GM13977 (cell line): ENCODE measurements at regions not wholly inside any gene's neighbourhood (a gene's known extent, or its start where the extent isn't known, plus 50 kb on each side); places are given as distances from the start of the nearest gene placed in this dataset.

Experiments used
- DNase-seq: peaks from one replicate; pipeline ENCODE4 v3.0.0; 2012; ENCODE audit warnings: low spot score
- in situ Hi-C: fragments of 300-500 bp; cut with MboI; formaldehyde crosslinking; loops from one replicate; pipeline ENCODE4 v1.12.0; 2022; ENCODE audit warnings: low sequenced_read_pairs, low pct_unique_long_range_greater_than_20kb, mixed read lengths, inconsistent platforms; ENCODE audit not compliant: unreplicated experiment
- TF ChIP-seq, protein P1 (sequence below): IDR thresholded peaks from 2 replicates; pipeline ENCODE4 v1.5.1; 2012; ENCODE audit warnings: mild to moderate bottlenecking, control low read depth; ENCODE audit not compliant: insufficient read depth; ENCODE audit errors: extremely low read depth, missing control alignments

DNA sequence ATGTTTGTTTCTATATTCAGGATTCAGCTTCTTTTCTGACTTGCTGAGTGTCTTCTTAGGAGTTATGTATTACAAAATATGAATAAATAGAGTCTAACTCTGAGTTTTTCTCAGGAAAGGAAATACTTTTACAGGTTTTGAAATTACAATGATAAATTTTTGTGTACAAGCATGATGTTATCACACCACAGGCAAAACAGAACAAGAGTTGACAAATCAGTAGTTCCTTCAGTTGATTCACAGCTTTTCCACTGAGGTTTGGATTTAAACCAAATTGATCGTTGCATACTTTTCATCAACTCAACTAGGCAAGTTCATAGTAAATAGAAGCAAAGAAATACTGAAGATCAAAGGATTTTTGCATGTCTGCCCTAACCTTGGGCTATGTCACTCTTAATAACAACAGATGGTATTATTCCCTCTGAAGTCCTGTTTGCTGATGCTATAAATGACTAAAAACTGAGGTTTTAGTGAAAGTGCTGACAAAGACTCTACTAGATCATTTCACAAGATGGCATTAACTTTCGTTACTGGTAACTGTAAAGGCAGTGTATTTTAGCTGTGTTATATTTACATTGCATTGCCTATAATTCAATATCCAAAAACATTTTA is 520.2 kb downstream of the FLRT2 start:
- TF ChIP-seq, protein P1, sequence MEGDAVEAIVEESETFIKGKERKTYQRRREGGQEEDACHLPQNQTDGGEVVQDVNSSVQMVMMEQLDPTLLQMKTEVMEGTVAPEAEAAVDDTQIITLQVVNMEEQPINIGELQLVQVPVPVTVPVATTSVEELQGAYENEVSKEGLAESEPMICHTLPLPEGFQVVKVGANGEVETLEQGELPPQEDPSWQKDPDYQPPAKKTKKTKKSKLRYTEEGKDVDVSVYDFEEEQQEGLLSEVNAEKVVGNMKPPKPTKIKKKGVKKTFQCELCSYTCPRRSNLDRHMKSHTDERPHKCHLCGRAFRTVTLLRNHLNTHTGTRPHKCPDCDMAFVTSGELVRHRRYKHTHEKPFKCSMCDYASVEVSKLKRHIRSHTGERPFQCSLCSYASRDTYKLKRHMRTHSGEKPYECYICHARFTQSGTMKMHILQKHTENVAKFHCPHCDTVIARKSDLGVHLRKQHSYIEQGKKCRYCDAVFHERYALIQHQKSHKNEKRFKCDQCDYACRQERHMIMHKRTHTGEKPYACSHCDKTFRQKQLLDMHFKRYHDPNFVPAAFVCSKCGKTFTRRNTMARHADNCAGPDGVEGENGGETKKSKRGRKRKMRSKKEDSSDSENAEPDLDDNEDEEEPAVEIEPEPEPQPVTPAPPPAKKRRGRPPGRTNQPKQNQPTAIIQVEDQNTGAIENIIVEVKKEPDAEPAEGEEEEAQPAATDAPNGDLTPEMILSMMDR: no peak
- in situ Hi-C loops: no loop called here
- DNase-seq: no peak

DNA sequence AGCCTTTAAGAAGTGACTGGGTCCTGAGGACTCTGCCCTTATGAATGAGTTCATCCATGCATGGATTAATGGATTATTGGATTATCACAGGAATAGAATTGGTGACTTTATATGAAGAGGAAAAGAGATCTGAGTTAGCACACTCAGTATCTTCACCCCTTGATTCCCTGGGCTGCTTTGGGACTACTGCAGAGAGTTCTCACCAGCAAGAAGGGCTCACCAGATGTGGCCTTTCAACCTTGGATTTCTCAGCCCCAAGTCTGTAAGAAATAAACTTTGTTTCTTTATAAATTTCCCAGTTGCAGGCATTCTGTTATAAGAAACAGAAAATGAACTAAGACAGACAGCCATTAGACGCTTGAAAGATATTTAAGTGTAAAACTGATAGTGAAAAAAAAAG is 509.2 kb downstream of the FLRT2 start:
- TF ChIP-seq, protein P1: no peak
- DNase-seq: no peak
- in situ Hi-C loops: no loop called here

DNA sequence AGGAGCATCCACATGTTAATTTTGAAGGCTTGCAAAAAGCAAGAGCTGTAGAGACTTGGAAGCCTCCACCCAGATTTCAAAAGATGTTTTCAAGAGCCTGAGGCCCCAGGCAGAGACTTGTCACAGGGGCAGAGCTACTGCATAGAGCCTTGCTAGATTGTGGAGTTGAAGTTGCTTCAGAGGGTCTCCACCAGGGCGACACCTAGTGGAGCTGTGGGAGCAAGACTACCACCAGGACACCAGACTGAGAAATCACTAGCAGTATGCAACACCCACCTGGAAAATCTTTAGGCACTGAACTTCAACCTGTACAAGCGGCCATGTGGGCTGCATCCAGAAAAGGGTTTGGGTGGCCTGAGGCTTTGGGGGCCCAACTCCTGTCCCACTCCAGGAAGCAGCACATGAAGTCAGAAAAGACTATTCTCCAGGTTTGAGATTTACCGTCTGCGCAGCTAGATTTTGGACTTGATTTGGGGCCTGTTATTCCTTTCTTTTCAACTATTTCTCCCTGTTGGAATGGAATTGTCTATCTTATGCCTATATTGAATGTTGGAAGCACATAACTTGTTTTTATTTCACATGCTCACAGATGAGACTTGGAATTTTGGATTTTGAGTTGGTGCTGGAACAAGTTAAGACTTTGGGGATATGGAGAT is 508.6 kb downstream of the FLRT2 start:
- TF ChIP-seq, protein P1: peak; percentile 79
- peak; percentile 6 for DNase-seq
- in situ Hi-C loops: no loop called here

DNA sequence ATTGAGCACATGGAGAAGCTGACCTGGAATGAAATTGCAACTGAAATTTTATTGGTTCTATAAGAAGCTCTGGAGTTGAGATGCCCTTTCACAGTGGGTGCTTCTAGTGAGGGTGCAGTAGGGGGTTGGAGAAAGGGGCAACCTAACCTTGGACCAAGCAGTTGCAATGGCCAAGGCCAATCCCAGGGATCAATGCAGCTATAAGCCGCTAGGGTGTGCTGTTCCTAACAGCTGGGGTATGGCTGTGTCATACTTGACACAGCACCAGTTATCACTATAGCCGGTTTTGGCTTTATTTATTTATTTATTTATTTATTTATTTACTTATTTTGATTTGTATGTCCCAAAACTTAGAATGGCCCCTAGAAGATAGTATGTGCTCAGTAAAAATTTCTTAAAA is 505.9 kb downstream of the FLRT2 start:
- in situ Hi-C loops: no loop called here
- TF ChIP-seq, protein P1: peak; percentile 63
- peak; percentile 4 for DNase-seq

DNA sequence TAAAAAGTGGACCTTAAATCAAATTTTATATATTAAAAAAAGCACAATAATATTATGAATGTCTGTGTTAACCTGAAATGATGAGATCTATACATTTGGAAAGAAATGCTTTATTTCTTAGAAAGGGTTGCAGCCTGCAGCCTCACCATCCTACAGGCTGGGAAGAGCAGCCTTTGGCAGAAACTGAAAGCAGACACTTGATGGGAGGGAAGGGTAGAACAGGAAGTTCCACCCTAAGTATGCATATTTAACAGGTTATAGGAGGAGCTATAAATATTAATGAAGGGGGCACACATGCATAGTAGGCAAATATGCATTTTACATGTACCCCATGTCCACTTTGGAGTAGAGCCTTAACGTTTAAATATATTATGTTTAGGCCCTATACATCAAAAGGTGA is 498.0 kb downstream of the FLRT2 start:
- TF ChIP-seq, protein P1: no peak
- DNase-seq: no peak
- in situ Hi-C loops: no loop called here

DNA sequence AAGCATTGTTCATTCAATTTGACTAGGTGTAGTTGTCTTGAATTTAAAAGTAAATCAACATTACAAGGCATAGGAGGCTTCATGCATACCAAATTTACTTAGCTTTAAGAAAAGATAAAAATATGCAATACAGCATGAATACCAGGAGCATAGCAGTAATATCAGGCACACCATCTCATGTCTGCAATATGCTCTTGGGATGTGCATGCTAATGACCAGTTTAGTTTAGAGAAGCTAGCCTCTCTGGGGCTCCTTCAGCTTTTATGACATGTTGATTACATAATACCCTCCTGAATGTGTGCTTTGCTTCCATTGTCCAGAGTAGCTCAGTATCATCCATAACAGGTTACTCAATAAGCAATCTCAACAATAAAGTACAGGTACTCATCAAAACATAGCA is 497.2 kb downstream of the FLRT2 start:
- no peak for DNase-seq
- in situ Hi-C loops: no loop called here
- TF ChIP-seq, protein P1: no peak
